ENCODE measurements at regions not wholly inside any gene's neighbourhood (a gene's known extent, or its start where the extent isn't known, plus 50 kb on each side); places are given as distances from the start of the nearest gene placed in this dataset.
"Not testable (repeated sequence)": the region's sequence is repeated elsewhere in the genome, so short reads cannot be mapped to it uniquely, and the experiment has no call there.

DNA sequence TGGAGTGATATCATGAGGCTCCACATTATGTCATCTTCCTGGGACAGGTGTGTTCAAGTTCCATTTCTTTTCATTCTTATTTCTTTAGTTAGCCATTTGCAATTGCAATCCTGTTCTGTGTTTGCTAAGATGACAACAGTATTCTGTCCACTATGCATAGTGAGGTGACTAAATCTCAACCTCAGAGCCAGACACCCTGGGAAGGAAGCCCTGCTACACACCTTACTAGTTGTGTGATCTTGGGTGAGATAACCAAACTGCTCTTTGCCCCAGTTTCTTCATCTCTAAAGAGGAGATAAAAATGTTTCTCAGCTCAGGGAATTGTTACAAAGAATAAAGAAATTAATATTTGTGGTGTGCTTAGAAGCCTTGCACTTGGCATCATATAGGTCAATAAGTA is 215.1 kb upstream of the RPS23 start:
- no peak for DNase-seq (ENCODE audit: low spot score)

DNA sequence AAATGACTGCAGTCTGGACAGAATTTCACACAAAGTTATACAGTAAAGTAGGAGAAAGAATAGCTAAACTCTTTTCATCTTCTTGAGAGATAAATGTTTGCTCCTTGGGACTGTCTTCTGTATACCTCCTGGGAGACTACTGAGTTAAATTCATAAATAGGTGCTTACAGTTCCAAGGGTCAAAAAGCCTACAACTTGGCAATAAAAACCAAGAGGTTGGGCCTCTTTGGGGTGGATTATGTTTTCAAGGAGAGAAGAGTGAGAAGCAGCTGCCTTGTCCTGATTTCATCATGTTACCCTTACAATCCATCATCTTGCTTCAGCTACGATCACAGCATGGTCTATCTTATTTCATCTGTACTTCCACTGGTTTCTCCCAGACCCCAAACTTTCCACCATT is 213.2 kb upstream of the RPS23 start:
- no peak for DNase-seq (ENCODE audit: low spot score)

DNA sequence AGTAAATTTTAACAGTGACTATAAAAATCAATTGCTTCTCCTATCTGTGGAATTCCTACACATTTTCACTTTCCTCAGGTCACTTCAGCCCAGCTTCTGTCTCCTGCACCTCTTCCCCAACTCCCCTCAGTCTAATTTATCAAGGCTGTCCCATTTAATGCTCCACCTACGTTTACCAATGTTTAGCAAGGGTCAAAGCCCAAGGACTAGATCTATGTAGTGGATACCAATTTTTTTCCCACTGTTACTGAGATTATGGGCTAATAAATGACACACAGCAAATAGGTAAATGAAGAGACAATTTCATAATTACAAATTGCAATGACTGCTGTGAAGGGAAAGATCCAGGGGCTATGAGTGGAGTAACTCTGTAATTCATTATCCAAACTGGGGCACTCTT is 211.5 kb upstream of the RPS23 start:
- DNase-seq (ENCODE audit: low spot score): no peak

DNA sequence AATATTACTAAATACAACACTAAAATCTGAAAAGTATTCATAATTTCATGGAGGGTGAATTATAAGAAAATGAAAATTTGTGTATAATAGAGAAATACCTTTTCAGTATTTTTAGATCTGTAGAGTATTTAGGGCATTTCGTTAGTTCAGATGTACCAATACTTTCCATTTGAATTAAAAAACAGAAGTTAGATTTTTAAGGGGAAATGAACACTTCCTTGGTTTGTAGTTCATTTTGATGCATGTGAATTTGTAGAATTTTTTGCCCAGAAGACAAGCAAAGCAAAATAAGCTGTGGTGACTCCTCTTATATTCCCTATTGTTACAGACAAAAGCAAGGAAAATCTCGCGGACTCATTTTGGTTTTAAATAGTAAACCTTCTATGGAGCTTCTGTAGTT is 209.0 kb upstream of the RPS23 start:
- no peak for DNase-seq (ENCODE audit: low spot score)

DNA sequence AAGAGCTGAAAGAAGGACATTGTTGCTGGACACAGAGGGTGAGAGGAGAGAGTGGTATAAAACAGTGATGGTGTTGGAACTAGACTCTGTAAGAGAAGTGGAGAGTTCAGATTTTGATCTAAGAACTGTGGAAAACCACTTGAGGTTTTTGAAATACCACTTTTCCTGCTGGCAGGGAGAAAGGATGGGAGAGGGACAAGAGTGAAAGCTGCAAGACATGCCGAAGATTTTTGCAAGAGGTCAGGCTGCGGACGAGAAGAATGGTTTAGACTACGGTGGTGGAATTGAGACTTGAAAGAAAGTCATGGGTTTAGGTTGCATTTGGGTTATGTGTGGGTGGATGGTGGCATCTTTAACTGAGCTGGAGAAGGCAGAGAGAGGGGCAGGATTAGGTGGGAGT is 202.2 kb upstream of the RPS23 start:
- DNase-seq (ENCODE audit: low spot score): no peak

DNA sequence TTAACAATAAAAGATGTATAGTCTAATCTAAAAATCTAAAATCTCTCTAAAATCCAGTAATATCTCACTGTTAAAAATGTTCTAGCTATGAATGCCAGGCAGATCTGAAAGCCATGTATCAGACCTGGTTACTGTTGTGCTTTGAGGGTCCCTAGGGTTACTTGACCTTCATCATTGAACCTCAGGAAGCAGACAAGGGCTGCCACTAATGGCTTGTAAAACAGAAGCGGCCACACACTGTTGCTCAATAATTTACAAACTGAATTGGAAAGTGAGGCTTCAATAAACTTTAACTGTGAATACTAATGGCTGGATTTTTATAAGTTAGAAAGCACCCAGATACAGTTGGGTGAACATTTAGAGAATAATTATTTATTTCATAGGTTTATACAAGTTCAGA is 198.0 kb upstream of the RPS23 start:
- no peak for DNase-seq (ENCODE audit: low spot score)

DNA sequence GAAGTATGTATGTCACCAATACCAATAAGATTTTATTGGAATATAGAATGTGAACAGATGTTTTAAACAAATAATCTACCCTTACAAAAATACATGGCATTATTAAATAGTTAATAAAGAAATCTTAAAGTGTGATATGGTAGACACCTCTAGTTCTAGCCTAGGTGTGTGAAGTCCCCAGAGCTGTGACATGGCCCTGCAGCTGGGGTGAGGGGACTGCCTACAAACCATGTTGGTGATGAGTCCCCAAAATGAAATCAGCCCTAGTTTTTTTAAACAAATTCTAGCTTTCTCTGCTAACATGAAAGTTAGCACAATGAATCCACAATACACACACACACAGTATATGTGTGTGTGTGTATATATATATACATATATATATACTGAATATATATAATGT is 195.1 kb upstream of the RPS23 start:
- DNase-seq (ENCODE audit: low spot score): no peak

DNA sequence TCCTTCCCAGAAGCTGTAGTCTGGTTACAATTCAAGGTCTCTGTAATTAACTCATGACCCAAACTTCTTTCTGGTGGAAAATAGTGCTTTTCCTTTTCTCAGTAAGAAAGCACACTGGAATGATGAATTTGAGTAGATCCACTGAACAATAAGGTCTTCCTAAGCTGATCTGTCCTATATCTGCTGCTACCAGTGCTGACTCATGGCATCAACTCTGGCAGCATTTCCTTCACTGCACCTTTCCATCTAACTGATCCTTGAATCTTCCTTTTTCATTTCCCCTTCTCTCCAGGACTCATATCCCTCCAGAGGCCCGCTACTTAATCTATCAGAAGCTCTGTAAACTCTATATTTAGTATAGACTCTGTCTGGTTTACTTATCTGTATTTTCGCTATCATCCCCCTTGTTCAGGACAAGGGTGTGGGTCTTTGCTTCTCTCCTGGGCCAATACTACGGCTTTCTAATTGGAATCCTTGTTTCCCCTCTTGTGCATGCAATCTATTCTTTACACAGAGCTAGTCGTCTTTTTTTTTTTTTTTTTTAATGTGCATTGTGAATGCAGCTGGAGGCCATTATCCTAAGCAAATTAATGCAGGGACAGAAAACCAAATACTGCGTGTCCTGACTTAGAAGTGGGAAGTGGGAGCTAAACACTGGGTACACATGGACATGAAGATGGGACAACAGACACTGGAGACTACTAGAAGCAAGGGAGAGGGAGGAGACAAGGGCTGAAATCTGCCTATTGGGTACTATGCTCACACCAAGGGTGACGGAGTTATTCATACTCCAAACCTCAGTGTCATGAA is 192.2 kb upstream of the RPS23 start:
- no peak for DNase-seq (ENCODE audit: low spot score)

DNA sequence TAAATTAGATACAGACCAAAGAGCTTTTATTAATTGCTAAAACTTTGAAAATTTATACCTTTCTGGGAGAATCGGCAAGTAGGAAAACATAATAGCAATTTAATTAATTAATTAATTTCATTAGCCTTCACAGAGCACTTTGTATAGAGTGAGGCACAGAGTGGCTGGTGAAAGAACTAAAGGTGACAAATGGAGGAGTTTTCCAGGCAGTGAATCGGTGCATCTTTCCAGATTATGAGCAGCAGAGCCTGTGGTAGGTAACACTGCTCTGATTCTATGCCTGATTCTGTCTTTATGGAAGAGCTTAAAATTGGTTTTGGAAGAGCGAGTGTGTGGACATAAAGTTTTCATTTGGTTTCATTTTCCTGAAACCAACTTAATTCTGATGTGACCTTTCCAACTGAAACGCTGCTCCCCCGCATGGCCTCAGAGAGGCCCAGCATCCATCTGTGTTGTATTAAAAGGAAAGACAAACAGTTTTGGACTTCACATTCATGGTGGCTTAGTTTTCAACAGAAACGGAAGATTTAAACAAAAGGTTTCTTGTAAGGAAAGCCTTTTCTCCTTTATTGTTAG is 188.9 kb upstream of the RPS23 start:
- no peak for DNase-seq (ENCODE audit: low spot score)

DNA sequence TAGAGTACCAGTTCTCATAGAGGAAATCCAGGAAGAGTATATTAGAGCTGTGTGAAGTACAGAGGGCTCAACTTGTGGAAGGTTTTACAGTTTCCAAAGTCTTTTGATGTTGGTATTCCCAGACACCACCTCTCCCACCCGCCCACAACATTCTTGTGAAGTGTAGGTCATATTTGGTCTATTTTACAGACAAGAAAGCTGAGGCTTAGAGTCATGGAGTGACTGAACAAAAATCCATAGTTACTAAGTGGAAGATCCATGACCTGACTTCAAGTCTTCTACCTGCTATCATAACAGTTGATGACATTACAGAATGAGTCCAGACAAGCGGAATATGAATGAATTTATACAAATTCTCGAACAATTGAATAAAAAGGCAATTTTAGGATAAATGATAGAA is 187.1 kb upstream of the RPS23 start:
- no peak for DNase-seq (ENCODE audit: low spot score)

DNA sequence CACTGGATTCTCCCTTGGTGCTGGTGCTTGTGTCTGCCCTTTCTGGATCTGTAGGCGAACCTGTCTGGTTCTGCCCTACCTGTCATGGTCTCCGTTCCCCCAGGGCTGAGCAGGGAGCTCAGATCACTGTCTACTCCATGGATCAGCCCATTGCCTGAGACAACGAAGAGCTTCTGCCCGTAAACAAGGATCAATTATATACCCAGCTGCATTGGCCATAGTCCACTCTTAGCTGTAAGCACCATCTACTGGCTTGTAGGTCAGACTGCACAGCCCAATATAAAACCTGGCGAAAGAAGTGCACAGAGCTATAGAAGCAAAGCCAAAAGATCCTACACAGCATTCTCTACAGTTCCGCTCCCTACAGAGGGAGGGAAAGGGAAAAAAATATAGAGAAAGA is 181.5 kb upstream of the RPS23 start:
- no peak for DNase-seq (ENCODE audit: low spot score)

DNA sequence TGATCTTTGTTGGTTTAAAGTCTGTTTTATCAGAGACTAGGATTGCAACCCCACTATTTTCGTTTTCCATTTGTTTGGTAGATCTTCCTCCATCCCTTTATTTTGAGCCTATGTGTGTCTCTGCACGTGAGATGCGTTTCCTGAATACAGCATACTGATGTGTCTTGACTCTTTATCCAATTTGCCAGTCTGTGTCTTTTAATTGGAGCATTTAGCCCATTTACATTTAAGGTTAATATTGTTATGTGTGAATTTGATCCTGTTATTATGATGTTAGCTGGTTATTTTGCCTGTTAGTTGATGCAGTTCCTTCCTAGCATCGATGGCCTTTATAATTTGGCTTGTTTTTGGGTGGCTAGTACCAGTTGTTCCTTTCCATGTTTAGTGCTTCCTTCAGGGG is 177.2 kb upstream of the RPS23 start:
- DNase-seq (ENCODE audit: low spot score): not testable (repeated sequence)

DNA sequence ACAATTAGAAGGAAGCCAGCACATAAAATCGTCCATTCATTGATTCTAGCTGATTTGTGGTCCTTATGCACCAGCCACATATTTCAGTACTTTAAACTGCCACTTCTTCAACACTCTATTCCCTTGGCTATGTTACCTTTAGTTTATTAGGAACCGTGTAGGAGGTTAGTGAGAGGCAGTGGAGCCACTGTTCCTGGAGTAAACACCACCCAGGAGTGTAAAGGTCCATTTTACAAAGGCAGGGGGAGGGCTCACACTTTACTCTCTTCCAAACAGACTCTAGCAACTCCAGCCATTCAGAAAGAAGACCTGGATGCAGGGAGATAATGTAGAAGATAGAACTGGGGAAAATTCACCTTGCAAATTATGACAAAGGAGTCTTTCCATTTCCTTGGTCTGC is 170.2 kb upstream of the RPS23 start:
- no peak for DNase-seq (ENCODE audit: low spot score)

DNA sequence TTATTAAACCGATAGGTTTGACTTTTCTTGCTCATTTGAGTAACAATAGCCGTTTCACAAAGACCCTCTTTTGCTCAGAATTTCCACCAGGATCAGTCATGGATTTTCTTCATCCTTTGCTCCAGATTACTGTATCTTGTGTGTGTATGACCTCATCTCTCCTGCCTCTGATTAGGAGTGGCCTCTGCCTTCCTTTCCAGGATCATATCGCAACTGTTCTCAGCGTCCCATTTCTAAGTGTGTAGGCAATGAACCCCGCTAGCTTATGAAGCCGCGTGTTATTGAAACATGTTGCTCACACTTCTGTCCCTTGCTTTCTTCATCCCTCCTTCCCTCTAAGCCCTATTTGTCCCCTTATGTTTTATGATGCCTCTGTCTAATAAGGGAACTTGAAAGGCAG is 169.8 kb upstream of the RPS23 start:
- no peak for DNase-seq (ENCODE audit: low spot score)

DNA sequence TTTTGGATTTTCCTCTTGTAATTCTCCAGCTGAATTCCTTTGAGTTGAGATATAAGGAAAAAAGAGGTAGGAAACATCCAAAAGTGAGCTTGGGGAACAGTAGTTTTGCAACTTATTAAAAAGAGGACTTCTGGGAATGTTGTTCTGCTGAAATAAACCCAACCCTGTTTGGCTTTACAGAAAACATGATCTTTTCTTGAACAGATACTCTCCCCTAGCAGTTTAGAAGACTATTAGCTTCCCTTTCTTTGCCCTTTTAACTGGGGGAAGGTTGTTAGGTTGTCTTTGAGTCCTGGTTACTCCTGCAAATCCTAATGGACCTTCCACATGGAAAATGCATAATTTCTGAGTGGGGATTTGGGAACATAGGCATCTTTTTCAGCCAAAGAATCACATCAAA is 168.7 kb upstream of the RPS23 start:
- DNase-seq (ENCODE audit: low spot score): no peak

DNA sequence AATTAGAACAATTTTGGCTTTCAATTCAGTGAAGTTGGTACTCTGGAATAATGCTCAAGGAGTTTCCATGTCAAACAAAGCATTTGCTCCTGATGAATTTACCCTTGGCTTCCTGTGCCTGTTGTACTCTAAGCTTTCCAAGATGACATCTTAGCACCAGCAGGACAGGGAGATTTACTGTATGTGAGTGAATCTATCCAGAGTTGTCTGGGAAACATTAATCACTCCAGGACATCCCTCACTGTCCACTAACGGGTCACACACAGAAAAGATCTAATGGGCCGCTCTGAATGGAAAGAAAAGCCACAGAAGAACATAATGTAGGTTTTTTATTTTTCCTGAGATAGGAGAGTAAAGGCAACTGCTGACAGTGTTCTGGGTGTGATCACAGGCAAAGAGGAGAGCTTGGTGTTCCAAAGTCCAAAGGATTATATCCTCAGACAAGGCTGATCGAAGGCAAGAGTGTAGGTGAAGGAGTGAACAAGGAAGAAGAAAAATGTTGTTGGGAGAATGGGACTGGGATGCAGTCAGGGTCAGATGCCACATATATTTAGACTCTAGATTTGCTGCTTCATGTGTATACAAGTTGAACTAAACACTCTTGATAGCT is 167.7 kb upstream of the RPS23 start:
- no peak for DNase-seq (ENCODE audit: low spot score)

DNA sequence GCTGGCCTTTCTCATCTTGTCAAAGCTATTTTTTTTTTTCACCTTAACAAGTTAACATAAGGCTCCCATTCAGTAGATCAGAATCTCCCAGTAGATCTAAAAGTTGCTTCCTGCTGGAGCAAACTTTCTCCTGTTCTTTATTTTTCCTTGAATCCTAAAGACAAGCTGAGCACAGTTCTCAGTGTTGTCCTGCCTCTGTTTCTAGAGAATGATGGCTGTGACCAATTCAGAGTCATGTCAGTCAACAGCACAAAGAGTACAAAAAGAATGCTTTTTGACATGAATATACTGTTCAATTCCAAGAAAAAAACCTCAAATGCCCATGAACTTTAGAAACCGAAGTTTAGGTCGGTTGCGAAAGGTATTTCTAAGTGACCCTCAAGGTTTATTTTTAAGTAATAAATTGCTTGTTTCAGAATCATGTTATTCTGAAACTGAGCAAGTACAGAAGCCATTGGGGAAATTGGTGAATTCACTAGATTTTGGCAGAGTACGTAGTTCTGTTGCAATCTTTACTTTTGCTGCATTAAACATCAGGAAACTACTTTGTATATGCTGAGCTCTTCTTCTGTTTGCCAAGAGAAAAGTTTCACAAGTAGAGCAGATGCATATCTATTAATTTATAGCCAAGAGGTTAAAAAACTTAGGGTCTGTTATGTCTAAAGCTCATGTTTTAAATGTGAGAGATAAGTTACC is 161.7 kb upstream of the RPS23 start:
- DNase-seq (ENCODE audit: low spot score): no peak

DNA sequence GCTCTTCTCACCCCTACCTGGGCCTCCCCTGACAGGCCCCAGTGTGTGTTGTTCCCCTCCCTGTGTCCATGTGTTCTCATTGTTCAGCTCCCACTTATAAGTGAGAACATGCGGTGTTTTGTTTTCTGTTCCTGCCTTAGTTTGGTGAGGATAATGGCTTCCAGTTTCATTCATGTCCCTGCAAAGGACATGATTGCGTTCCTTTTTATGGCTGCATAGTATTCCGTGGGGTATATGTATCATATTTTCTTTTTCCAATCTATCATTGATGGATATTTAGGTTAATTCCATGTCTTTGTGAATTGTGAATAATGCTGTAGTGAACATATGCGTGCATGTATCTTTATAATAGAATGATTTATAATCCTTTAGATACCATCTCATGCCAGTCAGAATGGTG is 159.4 kb upstream of the RPS23 start:
- not testable (repeated sequence) for DNase-seq (ENCODE audit: low spot score)

DNA sequence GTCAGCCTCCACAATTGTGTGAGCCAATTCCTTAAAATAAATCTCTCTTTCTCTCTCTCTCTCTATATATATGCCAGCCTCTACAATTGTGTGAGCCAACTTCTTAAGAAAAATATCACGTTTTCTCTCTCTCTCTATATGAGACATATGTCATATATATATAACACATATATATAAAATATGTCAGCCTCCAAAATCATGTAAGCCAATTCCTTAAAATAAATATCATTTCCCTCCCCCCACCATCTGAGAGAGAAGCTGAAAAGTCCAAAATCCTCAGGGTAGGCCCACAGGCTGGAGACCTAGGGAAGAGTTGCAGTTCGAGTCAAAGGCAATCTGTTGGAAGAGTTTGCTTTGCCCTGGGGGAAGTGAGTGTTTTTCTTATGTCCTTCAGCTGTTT is 158.1 kb upstream of the RPS23 start:
- no peak for DNase-seq (ENCODE audit: low spot score)

DNA sequence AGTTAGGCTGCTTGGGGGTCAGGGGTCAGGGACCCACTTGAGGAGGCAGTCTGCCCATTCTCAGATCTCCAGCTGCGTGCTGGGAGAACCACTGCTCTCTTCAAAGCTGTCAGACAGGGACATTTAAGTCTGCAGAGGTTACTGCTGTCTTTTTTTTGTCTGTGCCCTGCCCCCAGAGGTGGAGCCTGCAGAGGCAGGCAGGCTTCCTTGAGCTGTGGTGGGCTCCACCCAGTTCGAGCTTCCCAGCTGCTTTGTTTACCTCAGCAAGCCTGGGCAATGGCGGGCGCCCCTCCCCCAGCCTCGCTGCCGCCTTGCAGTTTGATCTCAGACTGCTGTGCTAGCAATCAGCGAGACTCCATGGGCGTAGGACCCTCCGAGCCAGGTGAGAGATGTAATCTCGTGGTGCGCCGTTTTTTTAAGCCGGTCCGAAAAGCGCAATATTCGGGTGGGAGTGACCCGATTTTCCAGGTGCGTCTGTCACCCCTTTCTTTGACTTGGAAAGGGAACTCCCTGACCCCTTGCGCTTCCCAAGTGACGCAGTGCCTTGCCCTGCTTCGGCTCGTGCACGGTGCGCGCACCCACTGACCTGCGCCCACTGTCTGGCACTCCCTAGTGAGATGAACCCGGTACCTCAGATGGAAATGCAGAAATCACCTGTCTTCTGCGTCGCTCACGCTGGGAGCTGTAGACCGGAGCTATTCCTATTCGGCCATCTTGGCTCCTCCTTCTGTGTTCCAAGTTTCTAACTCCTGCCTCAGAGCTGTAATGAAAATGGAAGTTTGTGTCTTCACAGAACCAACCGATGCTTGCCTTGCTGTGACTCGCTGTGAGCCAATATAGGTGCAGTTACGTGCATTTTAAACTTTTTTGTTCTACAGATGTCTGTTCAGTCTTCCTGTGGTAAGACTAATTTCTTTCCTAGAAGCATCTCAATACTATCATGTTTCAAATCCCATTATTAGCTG is 156.8 kb upstream of the RPS23 start:
- not testable (repeated sequence) for DNase-seq (ENCODE audit: low spot score)

DNA sequence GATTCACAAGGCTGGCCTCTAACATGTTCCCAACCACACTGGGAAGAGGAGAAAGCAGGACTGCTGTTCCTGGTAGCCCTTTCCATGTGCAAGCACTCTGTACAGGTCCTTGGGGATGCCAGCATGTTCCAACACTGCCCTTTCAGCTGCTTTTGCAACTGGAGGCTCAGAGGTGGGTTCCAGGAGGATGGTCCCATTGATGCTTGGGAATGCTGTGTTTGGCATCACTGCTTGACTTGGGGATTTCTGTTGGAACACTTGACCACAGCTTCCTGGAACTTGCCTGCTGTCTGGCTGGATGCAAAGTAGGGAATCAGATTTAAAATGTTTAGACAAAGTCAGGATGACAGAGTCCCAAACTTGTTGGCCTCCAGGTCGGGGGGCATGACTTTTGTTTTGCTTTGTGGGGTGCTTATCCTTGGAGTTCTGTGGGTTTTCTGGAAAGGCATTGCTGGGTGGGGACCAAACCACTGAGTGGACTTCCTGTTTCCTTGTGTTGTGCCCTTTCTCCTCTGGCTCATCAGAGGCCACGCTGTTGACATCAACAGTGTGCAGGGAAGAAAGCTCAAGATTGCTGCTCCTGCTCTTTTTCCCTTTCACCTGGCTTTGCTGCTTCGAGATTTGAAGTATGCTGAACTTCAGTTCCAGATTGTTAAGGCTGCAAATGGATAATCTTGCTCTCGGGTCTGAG is 148.5 kb upstream of the RPS23 start:
- DNase-seq (ENCODE audit: low spot score): no peak

Measured in ecto neural progenitor cell (in vitro differentiated cells).